ENCODE measurements at regions not wholly inside any gene's neighbourhood (a gene's known extent, or its start where the extent isn't known, plus 50 kb on each side); places are given as distances from the start of the nearest gene placed in this dataset.

DNA sequence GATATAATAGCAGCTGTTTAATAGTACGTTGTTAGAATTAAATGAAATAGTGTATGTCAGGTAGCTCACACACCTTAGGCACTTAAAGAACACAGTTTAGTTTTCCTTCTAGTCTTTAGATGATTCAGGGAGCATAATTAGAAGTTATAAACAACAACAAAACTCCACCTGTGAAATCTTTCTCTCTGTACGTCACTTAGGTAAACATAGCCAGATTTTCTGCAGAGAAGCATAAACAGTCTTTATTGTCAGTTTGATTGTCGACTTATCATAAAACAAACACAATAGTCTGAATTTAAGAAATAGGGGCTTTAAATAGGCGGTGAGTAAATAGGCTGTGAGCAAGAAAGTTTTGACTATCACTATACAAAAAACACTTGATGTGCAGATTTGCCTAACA is 84.6 kb upstream of the PKP2 start:
- CTCF ChIA-PET = no interaction called here
- RAD21 ChIA-PET (ENCODE audit: low non-redundant PET in 1 of 2, low total read pairs in 2 of 2, uncharacterized antibody in 2 of 2, unreplicated experiment in 2 of 2) = no interaction called here

DNA sequence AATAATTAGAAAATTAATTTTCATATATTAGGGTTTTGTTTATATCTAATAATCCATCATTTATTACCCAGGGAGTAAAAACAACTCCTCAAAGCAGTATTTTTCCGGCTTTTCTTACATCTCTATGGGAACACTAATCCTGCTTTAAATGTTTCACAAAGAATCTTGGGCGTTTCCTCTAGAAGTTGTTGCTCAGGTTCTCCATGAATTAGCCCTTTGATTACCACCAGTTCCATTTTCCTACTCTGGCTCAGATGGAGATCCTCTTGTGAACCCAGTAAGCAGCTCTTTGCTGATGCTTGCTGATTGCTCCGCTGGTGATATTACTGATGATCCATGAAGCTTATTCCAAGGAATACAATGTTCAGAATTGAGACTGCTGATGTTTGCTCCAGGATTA is 78.5 kb upstream of the PKP2 start:
- no peaks in the 10 kb centered on the region for H3K9me3 ChIP-seq (ENCODE audit: control insufficient read depth in 1 of 2, insufficient read depth in 1 of 2, low read depth in 1 of 2, low read length in 2 of 2)

More for the DNA sequence above, 84.6 kb upstream of the PKP2 start:
- H2AFZ ChIP-seq (ENCODE audit: low read depth, low read length, poor library complexity, severe bottlenecking) = no peak overlapping the region
- H3K36me3 ChIP-seq (ENCODE audit: control insufficient read depth in 1 of 2, insufficient read depth in 2 of 2, low read length in 2 of 2) = no peaks in the 10 kb centered on the region
- ATAC-seq (no peak), DNase-seq (ENCODE audit: low read depth, low spot score) (no peak)
- no peaks in the 10 kb centered on the region for H3K79me2 ChIP-seq (ENCODE audit: insufficient read depth, low read length)
- H3K4me3 ChIP-seq (replicated peaks in 1 of 2; ENCODE audit: low read depth in 1 of 2, low read length in 2 of 2) = no peak overlapping the region
- no peaks in the 10 kb centered on the region for H4K20me1 ChIP-seq (ENCODE audit: insufficient read depth)
- H3K9me2 ChIP-seq (ENCODE audit: insufficient read depth) = no peaks in the 10 kb centered on the region
- no peak overlapping the region for H3K9ac ChIP-seq (ENCODE audit: low read length)
- H3K27me3 ChIP-seq (ENCODE audit: insufficient read depth, low read length) = peaks cover 5% of the 10 kb centered on the region; the same call in 1 of the 2 replicates
- H3K27ac ChIP-seq (ENCODE audit: low read depth, low read length) = no peak overlapping the region
- no peak overlapping the region for H3K4me2 ChIP-seq (ENCODE audit: low read length)
- POLR2A ChIA-PET = no interaction called here
- no peaks in the 10 kb centered on the region for H3K9me3 ChIP-seq (ENCODE audit: control insufficient read depth in 1 of 2, insufficient read depth in 1 of 2, low read depth in 1 of 2, low read length in 2 of 2)
- intact Hi-C loops (cut with micrococcal nuclease) = no loop called here
- no peak for TF ChIP-seq RAD21 (IDR thresholded peaks at IDR 0.05; ENCODE audit: low read depth)
- H3K4me1 ChIP-seq (ENCODE audit: control insufficient read depth in 1 of 2, insufficient read depth in 2 of 2, low read length in 2 of 2) = no peaks in the 10 kb centered on the region
- no TSS peak for BruUV-seq (replicated peaks)

More for the DNA sequence above, 78.5 kb upstream of the PKP2 start:
- H3K4me3 ChIP-seq (replicated peaks in 1 of 2; ENCODE audit: low read depth in 1 of 2, low read length in 2 of 2) = no peak overlapping the region
- ATAC-seq = no peak
- no peaks in the 10 kb centered on the region for H3K27me3 ChIP-seq (ENCODE audit: insufficient read depth, low read length)
- H3K4me1 ChIP-seq (ENCODE audit: control insufficient read depth in 1 of 2, insufficient read depth in 2 of 2, low read length in 2 of 2) = no peaks in the 10 kb centered on the region
- no peak for DNase-seq (ENCODE audit: low read depth, low spot score)
- H3K79me2 ChIP-seq (ENCODE audit: insufficient read depth, low read length) = no peaks in the 10 kb centered on the region
- H3K9me2 ChIP-seq (ENCODE audit: insufficient read depth) = no peaks in the 10 kb centered on the region
- ChIA-PET CTCF (no interaction called here), POLR2A (no interaction called here), RAD21 (ENCODE audit: low non-redundant PET in 1 of 2, low total read pairs in 2 of 2, uncharacterized antibody in 2 of 2, unreplicated experiment in 2 of 2) (no interaction called here)
- no peak overlapping the region for H3K4me2 ChIP-seq (ENCODE audit: low read length)
- TF ChIP-seq TCF7L2 (IDR thresholded peaks at IDR 0.05; ENCODE audit: borderline replicate concordance, extremely low read depth, insufficient read depth, insufficient read length) (no peak), SRF (IDR thresholded peaks at IDR 0.05; ENCODE audit: low read depth) (no peak), ELF1 (IDR thresholded peaks at IDR 0.05; ENCODE audit: borderline replicate concordance, low read depth) (no peak), EZH2 (IDR thresholded peaks at IDR 0.05) (no peak), POLR2A (IDR thresholded peaks at IDR 0.05; ENCODE audit: borderline replicate concordance, extremely low read depth, insufficient read depth, insufficient read length) (no peak), POLR2AphosphoS5 (IDR thresholded peaks at IDR 0.05; ENCODE audit: low read depth, low read length) (no peak), YY1 (IDR thresholded peaks at IDR 0.05; ENCODE audit: extremely low read depth, insufficient replicate concordance, low read depth, low read length) (no peak), ZFX (IDR thresholded peaks at IDR 0.05) (no peak), EZH2phosphoT487 (IDR thresholded peaks at IDR 0.05; ENCODE audit: borderline replicate concordance) (no peak), RAD21 (IDR thresholded peaks at IDR 0.05; ENCODE audit: low read depth) (no peak), SIN3A (IDR thresholded peaks at IDR 0.05; ENCODE audit: low read depth) (no peak), ZNF274 (IDR thresholded peaks at IDR 0.05; ENCODE audit: low read depth, low read length) (no peak), CEBPB (IDR thresholded peaks at IDR 0.05; ENCODE audit: low read depth) (no peak), EGR1 (IDR thresholded peaks at IDR 0.05; ENCODE audit: low read depth) (no peak), FOSL1 (IDR thresholded peaks at IDR 0.05; ENCODE audit: low read depth) (no peak), JUND (IDR thresholded peaks at IDR 0.05) (no peak)
- TF ChIP-seq, protein P1, sequence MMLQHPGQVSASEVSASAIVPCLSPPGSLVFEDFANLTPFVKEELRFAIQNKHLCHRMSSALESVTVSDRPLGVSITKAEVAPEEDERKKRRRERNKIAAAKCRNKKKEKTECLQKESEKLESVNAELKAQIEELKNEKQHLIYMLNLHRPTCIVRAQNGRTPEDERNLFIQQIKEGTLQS (IDR thresholded peaks at IDR 0.05) = no peak
- TF ChIP-seq, protein P2, sequence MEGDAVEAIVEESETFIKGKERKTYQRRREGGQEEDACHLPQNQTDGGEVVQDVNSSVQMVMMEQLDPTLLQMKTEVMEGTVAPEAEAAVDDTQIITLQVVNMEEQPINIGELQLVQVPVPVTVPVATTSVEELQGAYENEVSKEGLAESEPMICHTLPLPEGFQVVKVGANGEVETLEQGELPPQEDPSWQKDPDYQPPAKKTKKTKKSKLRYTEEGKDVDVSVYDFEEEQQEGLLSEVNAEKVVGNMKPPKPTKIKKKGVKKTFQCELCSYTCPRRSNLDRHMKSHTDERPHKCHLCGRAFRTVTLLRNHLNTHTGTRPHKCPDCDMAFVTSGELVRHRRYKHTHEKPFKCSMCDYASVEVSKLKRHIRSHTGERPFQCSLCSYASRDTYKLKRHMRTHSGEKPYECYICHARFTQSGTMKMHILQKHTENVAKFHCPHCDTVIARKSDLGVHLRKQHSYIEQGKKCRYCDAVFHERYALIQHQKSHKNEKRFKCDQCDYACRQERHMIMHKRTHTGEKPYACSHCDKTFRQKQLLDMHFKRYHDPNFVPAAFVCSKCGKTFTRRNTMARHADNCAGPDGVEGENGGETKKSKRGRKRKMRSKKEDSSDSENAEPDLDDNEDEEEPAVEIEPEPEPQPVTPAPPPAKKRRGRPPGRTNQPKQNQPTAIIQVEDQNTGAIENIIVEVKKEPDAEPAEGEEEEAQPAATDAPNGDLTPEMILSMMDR (IDR thresholded peaks at IDR 0.05 in 2 of 3, conservative IDR thresholded peaks at IDR 0.05 in 1 of 3; ENCODE audit: borderline replicate concordance in 1 of 3, insufficient read depth in 1 of 3, low read depth in 2 of 3, low read length in 2 of 3) = no peak
- intact Hi-C loops (cut with micrococcal nuclease) = no loop called here
- H3K9ac ChIP-seq (ENCODE audit: low read length) = no peak overlapping the region
- no peak overlapping the region for H3K27ac ChIP-seq (ENCODE audit: low read depth, low read length)
- H4K20me1 ChIP-seq (ENCODE audit: insufficient read depth) = no peaks in the 10 kb centered on the region
- H3K36me3 ChIP-seq (ENCODE audit: control insufficient read depth in 1 of 2, insufficient read depth in 2 of 2, low read length in 2 of 2) = no peaks in the 10 kb centered on the region
- H2AFZ ChIP-seq (ENCODE audit: low read depth, low read length, poor library complexity, severe bottlenecking) = no peak overlapping the region
- BruUV-seq (replicated peaks) = no TSS peak
